ENCODE measurements at regions not wholly inside any gene's neighbourhood (a gene's known extent, or its start where the extent isn't known, plus 50 kb on each side); places are given as distances from the start of the nearest gene placed in this dataset.

DNA sequence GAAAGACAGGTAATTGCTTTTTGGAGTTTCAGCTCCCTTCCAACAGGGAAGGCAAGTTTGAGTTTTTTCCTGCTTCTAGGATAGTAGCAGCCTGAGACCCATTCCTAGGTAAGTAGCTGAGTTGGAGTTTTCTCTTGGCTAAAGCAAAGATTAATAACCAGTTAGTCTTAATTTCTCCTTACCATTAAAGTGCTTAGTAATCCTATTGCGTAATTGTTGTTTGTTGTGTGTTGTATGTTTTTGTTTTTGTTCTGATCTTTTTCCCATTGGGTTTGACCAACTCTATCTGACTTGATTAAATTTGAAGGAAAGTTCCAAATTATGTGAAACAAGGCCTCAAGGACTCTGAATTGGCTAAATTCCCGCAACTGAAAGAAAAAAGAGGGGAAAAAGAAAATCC lies 83.5 kb downstream of the TBX22 start:
- no peaks in the 10 kb centered on the region for H3K9me3 ChIP-seq
- no peak for ATAC-seq
- H3K36me3 ChIP-seq (ENCODE audit: low read depth), result no peaks in the 10 kb centered on the region
- no peak overlapping the region for H3K4me3 ChIP-seq
- TF ChIP-seq, protein P1, sequence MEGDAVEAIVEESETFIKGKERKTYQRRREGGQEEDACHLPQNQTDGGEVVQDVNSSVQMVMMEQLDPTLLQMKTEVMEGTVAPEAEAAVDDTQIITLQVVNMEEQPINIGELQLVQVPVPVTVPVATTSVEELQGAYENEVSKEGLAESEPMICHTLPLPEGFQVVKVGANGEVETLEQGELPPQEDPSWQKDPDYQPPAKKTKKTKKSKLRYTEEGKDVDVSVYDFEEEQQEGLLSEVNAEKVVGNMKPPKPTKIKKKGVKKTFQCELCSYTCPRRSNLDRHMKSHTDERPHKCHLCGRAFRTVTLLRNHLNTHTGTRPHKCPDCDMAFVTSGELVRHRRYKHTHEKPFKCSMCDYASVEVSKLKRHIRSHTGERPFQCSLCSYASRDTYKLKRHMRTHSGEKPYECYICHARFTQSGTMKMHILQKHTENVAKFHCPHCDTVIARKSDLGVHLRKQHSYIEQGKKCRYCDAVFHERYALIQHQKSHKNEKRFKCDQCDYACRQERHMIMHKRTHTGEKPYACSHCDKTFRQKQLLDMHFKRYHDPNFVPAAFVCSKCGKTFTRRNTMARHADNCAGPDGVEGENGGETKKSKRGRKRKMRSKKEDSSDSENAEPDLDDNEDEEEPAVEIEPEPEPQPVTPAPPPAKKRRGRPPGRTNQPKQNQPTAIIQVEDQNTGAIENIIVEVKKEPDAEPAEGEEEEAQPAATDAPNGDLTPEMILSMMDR (IDR thresholded peaks at IDR 0.05), result no peak
- no peaks in the 10 kb centered on the region for H3K4me1 ChIP-seq (ENCODE audit: low read depth)
- intact Hi-C loops (cut with DNase I, micrococcal nuclease), result no loop called here
- no peak for DNase-seq

DNA sequence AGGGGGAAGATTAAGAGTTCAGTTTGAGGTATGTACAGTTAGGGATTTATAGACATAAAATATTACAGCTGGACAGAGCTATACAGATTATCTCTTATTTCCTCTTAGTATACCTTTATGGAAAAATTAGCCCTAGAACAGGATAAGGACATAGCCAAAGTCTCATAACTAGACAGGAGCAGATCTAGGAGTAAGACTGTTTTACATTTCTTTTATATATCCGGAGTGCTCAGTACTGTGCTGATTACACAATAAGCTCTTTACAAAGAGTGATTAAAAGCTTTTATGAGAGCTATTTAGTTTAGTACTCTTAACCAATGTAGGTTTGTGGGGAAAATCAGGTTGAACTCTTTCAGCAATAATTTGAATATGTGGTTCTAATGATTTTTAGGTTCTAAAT lies 105.8 kb downstream of the TBX22 start:
- Histone ChIP-seq H3K4me1 (ENCODE audit: low read depth) (no peaks in the 10 kb centered on the region), H3K36me3 (ENCODE audit: low read depth) (no peaks in the 10 kb centered on the region), H3K4me3 (no peak overlapping the region), H3K9me3 (no peaks in the 10 kb centered on the region)
- DNase-seq (no peak), ATAC-seq (peak; percentile 64)
- TF ChIP-seq, protein P1 (IDR thresholded peaks at IDR 0.05), result no peak
- intact Hi-C loops (cut with DNase I, micrococcal nuclease), result no loop called here

DNA sequence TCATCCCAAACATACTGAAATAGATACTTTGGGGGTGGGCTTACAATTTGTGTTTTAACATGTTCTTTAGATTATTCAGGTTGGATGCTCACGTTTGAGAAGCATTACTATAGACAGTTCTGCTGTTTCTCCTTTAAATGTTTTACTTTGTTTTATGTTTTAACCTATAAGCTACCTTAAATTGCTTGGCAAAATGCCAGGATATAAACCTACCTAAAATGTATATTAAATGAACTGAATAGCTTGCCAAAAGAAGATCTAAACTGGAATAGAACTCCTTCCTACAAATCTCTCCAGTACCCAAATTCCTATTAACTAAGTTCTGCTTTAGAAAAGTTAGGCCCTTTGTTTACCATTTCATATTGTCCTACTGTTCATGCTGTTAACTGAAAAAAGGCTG lies 124.4 kb downstream of the TBX22 start:
- Histone ChIP-seq H3K4me1 (ENCODE audit: low read depth) (no peaks in the 10 kb centered on the region), H3K4me3 (no peak overlapping the region), H3K9me3 (no peaks in the 10 kb centered on the region), H3K36me3 (ENCODE audit: low read depth) (no peaks in the 10 kb centered on the region)
- DNase-seq, result no peak
- intact Hi-C loops (cut with DNase I, micrococcal nuclease), result no loop called here
- no peak for ATAC-seq
- TF ChIP-seq, protein P1 (IDR thresholded peaks at IDR 0.05), result no peak

DNA sequence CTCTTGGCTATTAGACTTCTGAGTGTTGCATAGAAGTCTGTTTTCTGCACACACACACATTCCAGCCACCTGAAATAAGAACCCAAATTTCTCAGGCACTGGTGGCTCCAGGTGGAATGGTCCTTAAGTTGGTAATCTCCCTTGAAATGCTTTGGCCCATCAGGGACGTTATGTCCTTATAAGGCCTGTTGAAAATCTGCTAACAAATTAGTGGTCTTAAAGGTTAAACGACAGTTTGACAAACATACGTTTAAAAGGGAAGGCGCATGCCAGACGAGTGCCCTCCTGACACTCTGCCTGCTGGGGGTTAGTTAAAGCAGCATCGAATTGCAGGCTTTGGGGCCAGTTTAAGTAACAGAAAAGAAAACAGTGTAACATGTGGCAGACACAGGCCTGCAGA lies 125.0 kb downstream of the TBX22 start:
- H3K4me1 ChIP-seq (ENCODE audit: low read depth), result no peaks in the 10 kb centered on the region
- intact Hi-C loops (cut with DNase I, micrococcal nuclease), result no loop called here
- TF ChIP-seq, protein P1 (IDR thresholded peaks at IDR 0.05), result no peak
- no peaks in the 10 kb centered on the region for H3K9me3 ChIP-seq
- no peak overlapping the region for H3K4me3 ChIP-seq
- ATAC-seq (no peak), DNase-seq (no peak)
- H3K36me3 ChIP-seq (ENCODE audit: low read depth), result no peaks in the 10 kb centered on the region

DNA sequence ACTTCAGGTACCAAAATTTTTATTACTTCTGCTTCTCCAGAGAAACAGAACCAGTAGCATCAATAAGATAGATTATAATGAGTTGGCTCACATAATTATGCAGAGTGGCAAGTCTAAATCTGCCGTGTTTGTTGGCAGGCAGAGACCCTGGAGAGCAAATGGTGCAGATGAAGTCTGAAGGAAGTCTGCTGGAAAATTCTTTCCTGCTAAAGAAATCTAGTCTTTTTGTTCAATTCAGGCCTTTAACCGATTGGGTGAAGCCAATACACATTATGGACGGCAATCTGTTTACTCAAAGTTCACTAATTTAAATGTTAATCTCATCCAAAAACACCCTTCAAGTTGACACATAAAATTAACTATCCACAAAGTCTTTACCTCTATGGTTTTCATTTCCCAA lies 156.0 kb downstream of the TBX22 start:
- Histone ChIP-seq H3K4me3 (no peak overlapping the region), H3K4me1 (ENCODE audit: low read depth) (no peaks in the 10 kb centered on the region), H3K9me3 (no peaks in the 10 kb centered on the region), H3K36me3 (ENCODE audit: low read depth) (no peaks in the 10 kb centered on the region)
- intact Hi-C loops (cut with DNase I, micrococcal nuclease), result no loop called here
- ATAC-seq (no peak), DNase-seq (no peak)
- TF ChIP-seq, protein P1 (IDR thresholded peaks at IDR 0.05), result no peak

DNA sequence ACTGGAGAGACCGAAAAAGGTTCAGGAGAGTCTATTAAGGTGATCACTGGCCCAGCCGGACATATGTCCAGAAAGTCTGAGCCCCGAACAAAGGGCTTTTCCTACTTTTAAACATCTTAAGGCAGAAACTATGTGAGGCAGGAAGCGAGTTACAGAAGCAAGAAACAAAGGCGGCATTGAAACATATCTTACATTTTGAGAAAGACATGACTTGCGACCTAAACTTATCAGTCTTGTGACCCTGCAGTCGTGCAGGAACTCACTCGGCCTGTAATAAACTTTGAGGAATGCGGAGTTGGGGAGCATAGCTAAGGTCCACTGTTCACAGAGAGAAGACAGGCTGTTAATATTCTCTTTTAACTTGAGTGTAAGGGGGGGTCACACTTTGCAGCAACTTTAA lies 158.7 kb downstream of the TBX22 start:
- no peak for ATAC-seq
- Histone ChIP-seq H3K4me3 (no peak overlapping the region), H3K9me3 (no peaks in the 10 kb centered on the region), H3K36me3 (ENCODE audit: low read depth) (no peaks in the 10 kb centered on the region), H3K4me1 (ENCODE audit: low read depth) (no peaks in the 10 kb centered on the region)
- no peak for DNase-seq
- TF ChIP-seq, protein P1 (IDR thresholded peaks at IDR 0.05), result no peak
- intact Hi-C loops (cut with DNase I, micrococcal nuclease), result no loop called here
